AG08396 (cell line): ENCODE measurements at regions not wholly inside any gene's neighbourhood (a gene's known extent, or its start where the extent isn't known, plus 50 kb on each side); places are given as distances from the start of the nearest gene placed in this dataset.

Source experiments
- DNase-seq: peaks from one replicate; pipeline ENCODE4 v3.0.0; 2012; ENCODE audit warnings: low spot score, mixed read lengths

GRCh38 chr4:124806403-124806802 is 93.9 kb upstream of the ANKRD50 start:
- no peak for DNase-seq

- DNase-seq, result no peak
These were observed 92.1 kb upstream of the ANKRD50 start for GRCh38 chr4:124804584-124804983.

- DNase-seq, result no peak
These were observed 91.5 kb upstream of the ANKRD50 start for GRCh38 chr4:124804041-124804440.

- DNase-seq, result peak; percentile 3
These were observed 91.1 kb upstream of the ANKRD50 start for GRCh38 chr4:124803641-124804040.

GRCh38 chr4:124803026-124803425 is 90.5 kb upstream of the ANKRD50 start:
- DNase-seq, result no peak

GRCh38 chr4:124797223-124797622 is 84.7 kb upstream of the ANKRD50 start:
- DNase-seq, result no peak

- no peak for DNase-seq
These were observed 77.9 kb upstream of the ANKRD50 start for GRCh38 chr4:124790471-124790870.

GRCh38 chr4:124786634-124787033 is 74.1 kb upstream of the ANKRD50 start:
- no peak for DNase-seq

- DNase-seq, result no peak
These were observed 73.1 kb upstream of the ANKRD50 start for GRCh38 chr4:124785645-124786044.

GRCh38 chr4:124783847-124784246 is 71.3 kb upstream of the ANKRD50 start:
- DNase-seq, result no peak

- no peak for DNase-seq
These were observed 64.5 kb upstream of the ANKRD50 start for GRCh38 chr4:124777007-124777406.

- no peak for DNase-seq
These were observed 56.2 kb upstream of the ANKRD50 start for GRCh38 chr4:124768596-124769365.

- DNase-seq, result no peak
These were observed 50.4 kb upstream of the ANKRD50 start for GRCh38 chr4:124762956-124763355.
